Left lung (tissue), 4 donors: ENCODE measurements at regions not wholly inside any gene's neighbourhood (a gene's known extent, or its start where the extent isn't known, plus 50 kb on each side); places are given as distances from the start of the nearest gene placed in this dataset.

Experiments used
- ATAC-seq: fragments of 200-7000 bp; cut with Tn5 transposase; one replicate; pipeline ENCODE4 v1.9.1; 2020; ENCODE audit warnings: moderate library complexity
- DNase-seq, 4 donors: peaks; one replicate each; pipeline ENCODE4 v3.0.0-alpha.2; 2013 to 2020
- H3K27ac ChIP-seq, 2 donors: fragments of 200-600 bp; sonication (generic) in 1 of 2; one replicate each; pipeline versions ENCODE4 v1.5.0 to v1.8.0; 2020 to 2021
- H3K27me3 ChIP-seq, 2 donors: fragments of 200-600 bp; sonication (generic) in 1 of 2; one replicate each; pipeline versions ENCODE4 v1.5.0 to v1.8.0; 2020 to 2021
- H3K36me3 ChIP-seq, 2 donors: fragments of 200-600 bp; sonication (generic) in 1 of 2; one replicate each; pipeline versions ENCODE4 v1.5.0 to v1.8.0; 2020 to 2021
- H3K4me1 ChIP-seq, 2 donors: fragments of 200-600 bp; one replicate each; pipeline ENCODE4 v1.8.0; 2021
- H3K4me3 ChIP-seq, 2 donors: fragments of 200-600 bp; sonication (generic) in 1 of 2; one replicate each; pipeline versions ENCODE4 v1.5.0 to v1.8.0; 2020 to 2021; ENCODE audit warnings: mild to moderate bottlenecking in 1 of 2
- H3K9me3 ChIP-seq, 2 donors: fragments of 200-600 bp; sonication (generic) in 1 of 2; one replicate each; pipeline versions ENCODE4 v1.5.0 to v1.8.0; 2020 to 2021
- intact Hi-C, 2 donors: fragments of 100-400 bp; cut with DNase I; formaldehyde crosslinking; loops; one replicate each; pipeline versions ENCODE4 v1.11.2 to v1.14.2; 2022
- TF ChIP-seq, protein P1 (sequence below), 2 donors: fragments of 200-600 bp; sonication (generic) in 1 of 2; IDR thresholded peaks; one replicate each; pipeline versions ENCODE4 v1.5.0 to v1.8.0; 2021; ENCODE audit warnings: antibody characterized with exemption in 2 of 2
- donor health status: DM: no; HTN: yes; CAD: no.
- donor health status: DM: no; HTN: no; CAD: no.

DNA sequence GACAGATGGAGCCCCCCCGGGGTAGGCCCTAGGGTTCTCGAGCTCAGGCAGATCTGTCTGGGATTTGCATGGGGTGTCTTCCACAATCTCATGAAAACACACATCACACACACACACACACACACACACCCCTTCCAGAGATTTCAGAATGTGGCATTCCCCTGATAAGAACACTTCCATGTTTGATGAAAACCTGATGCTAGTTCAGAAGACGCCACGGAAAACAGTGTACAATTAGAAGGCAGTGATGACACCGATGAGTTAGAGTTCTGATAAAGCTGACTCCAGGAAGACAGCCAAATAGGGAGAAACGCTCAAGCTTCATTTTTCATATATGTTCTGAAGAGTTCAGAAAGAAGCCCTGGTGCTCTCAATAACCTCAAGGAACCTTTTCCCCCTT, 438.7 kb upstream of the JARID2 start:
- no peak overlapping the region for H3K4me3 ChIP-seq
- H3K9me3 ChIP-seq, result no peaks in the 10 kb centered on the region
- H3K27me3 ChIP-seq, result no peaks in the 10 kb centered on the region
- H3K4me1 ChIP-seq, result peaks cover 0 to 5% of the 10 kb centered on the region in 2 donors
- DNase-seq (no peak), ATAC-seq (no peak)
- TF ChIP-seq, protein P1, sequence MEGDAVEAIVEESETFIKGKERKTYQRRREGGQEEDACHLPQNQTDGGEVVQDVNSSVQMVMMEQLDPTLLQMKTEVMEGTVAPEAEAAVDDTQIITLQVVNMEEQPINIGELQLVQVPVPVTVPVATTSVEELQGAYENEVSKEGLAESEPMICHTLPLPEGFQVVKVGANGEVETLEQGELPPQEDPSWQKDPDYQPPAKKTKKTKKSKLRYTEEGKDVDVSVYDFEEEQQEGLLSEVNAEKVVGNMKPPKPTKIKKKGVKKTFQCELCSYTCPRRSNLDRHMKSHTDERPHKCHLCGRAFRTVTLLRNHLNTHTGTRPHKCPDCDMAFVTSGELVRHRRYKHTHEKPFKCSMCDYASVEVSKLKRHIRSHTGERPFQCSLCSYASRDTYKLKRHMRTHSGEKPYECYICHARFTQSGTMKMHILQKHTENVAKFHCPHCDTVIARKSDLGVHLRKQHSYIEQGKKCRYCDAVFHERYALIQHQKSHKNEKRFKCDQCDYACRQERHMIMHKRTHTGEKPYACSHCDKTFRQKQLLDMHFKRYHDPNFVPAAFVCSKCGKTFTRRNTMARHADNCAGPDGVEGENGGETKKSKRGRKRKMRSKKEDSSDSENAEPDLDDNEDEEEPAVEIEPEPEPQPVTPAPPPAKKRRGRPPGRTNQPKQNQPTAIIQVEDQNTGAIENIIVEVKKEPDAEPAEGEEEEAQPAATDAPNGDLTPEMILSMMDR (IDR thresholded peaks at IDR 0.05), result no peak
- intact Hi-C loops, result no loop called here
- no peaks in the 10 kb centered on the region for H3K36me3 ChIP-seq
- H3K27ac ChIP-seq, result no peak overlapping the region

DNA sequence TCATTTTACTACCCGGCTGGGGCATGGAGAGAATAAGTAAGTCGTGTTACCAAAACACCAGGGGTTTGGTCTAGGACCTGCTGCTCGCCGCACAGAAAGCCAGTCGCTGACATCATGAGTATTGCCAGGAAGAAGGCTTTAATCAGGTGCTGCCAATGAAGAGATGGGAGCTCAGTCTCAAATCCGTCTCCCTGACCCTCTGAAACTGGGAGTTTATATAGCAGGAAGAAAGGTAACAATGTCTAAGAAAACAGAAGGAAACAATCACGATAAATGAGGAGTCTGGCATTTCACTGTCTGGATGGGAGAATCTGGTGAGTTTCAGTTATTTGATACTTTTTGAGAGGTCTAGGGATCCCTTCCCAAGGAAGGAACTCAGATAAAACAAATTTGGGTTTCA, 437.9 kb upstream of the JARID2 start:
- no peak overlapping the region for H3K4me3 ChIP-seq
- intact Hi-C loops, result no loop called here

DNA sequence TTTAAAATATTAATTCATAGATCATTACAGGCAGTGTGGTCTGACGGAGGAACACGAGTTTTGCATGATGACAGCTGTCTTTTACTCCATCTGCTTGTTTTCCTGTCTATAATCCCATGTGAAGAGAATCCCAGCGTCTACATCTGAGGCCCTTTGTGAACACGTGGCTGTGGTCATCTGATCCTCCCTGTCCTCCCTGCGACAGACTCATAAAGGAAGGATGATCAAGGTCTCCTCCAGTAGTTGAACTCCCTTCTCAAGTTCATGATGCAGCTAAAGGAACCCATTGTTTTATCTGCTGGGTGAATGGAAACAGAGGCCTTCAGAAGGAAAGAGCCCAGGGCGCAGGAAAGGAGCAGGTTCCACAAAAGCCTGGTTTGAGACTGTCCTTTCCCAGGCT, 435.8 kb upstream of the JARID2 start:
- Histone ChIP-seq H3K4me1 (no peaks in the 10 kb centered on the region), H3K36me3 (no peaks in the 10 kb centered on the region), H3K9me3 (no peaks in the 10 kb centered on the region), H3K27ac (no peak overlapping the region), H3K27me3 (no peaks in the 10 kb centered on the region), H3K4me3 (no peak overlapping the region)
- intact Hi-C loops, result no loop called here
- TF ChIP-seq, protein P1 (IDR thresholded peaks at IDR 0.05), result no peak
- no peak for ATAC-seq
- DNase-seq, result no peak

More for the DNA sequence above, 437.9 kb upstream of the JARID2 start:
- Histone ChIP-seq H3K27me3 (no peaks in the 10 kb centered on the region), H3K9me3 (no peaks in the 10 kb centered on the region), H3K27ac (no peak overlapping the region), H3K36me3 (no peaks in the 10 kb centered on the region), H3K4me1 (peaks cover 0 to 5% of the 10 kb centered on the region in 2 donors)
- DNase-seq, result no peak
- TF ChIP-seq, protein P1 (IDR thresholded peaks at IDR 0.05), result no peak
- no peak for ATAC-seq

DNA sequence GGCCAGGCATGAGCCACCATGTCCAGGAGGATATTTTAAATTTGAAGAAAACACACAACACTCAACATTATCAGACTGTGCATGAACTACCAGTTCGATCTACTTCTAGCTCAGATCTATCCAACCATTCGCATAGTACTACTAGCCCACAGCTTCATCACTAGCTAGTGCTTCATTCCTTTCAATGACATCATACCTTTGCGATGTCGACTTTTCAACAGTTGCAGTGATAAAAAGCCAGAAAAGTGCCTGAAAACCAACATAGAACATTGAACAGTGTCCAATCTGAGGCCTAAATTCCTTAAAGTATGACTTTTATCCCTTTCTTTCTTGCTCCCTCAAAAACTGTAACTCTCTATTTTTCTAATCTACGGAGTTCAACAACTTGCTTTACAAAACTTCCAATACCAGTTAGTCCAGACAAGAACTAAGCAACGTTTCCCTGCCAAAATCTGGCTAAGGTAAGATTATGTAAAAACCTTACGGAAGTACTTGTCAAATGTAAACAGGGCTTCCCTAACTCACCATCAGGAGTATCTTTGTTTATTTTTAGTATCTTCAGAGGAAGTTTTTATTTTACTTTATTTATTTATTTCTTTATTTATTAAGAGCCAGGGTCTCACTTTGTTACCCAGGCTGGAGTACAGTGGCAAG, 434.0 kb upstream of the JARID2 start:
- H3K4me3 ChIP-seq, result no peak overlapping the region
- ATAC-seq (peak; percentile 47), DNase-seq (no peak)
- H3K27ac ChIP-seq, result no peak overlapping the region
- intact Hi-C loops, result no loop called here
- no peaks in the 10 kb centered on the region for H3K27me3 ChIP-seq
- TF ChIP-seq, protein P1 (IDR thresholded peaks at IDR 0.05), result no peak
- H3K4me1 ChIP-seq, result no peaks in the 10 kb centered on the region
- no peaks in the 10 kb centered on the region for H3K9me3 ChIP-seq
- H3K36me3 ChIP-seq, result no peaks in the 10 kb centered on the region

DNA sequence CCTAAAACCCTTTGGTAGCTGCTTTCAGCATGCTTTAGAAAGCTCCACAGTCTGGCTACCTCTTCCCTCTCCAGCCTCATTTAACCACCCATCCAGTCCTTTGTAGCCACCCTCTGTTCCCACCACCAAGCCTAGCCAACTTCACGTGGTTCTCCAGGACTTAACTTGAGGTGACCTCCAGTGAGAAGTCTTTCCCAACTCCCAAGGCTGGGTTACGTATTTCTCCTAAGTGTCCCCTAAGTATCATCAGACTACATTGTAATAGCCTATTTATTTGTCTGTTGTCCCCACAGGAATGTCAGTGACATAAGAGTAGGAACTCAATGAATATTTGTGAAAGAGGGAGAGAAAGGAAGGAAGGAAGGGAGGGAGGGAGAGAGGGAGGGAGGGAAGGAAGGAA, 431.9 kb upstream of the JARID2 start:
- Histone ChIP-seq H3K27ac (no peak overlapping the region), H3K4me3 (no peak overlapping the region), H3K9me3 (no peaks in the 10 kb centered on the region), H3K27me3 (no peaks in the 10 kb centered on the region), H3K4me1 (no peaks in the 10 kb centered on the region), H3K36me3 (no peaks in the 10 kb centered on the region)
- ATAC-seq, result no peak
- DNase-seq, result no peak
- intact Hi-C loops, result no loop called here
- TF ChIP-seq, protein P1 (IDR thresholded peaks at IDR 0.05), result no peak
